Stimulated activated CD4-positive, alpha-beta T cell treated with anti-CD3 and anti-CD28 coated beads, Interleukin-4, amount 100 ng/mL, for 1 hour (primary cell): ENCODE measurements at regions not wholly inside any gene's neighbourhood (a gene's known extent, or its start where the extent isn't known, plus 50 kb on each side); places are given as distances from the start of the nearest gene placed in this dataset.

ENCODE experiments used
- DNase-seq: peaks from one replicate; pipeline ENCODE4 v3.0.0-alpha.2; 2020

GRCh38 chr7:98679741-98680140, 62.7 kb downstream of the NPTX2 start:
- no peak for DNase-seq

- DNase-seq, result no peak
Observed at GRCh38 chr7:98681511-98681910, 64.4 kb downstream of the NPTX2 start.

- DNase-seq, result no peak
Observed at GRCh38 chr7:98681951-98682350, 64.9 kb downstream of the NPTX2 start.

- DNase-seq, result no peak
Observed at GRCh38 chr7:98683514-98683913, 66.4 kb downstream of the NPTX2 start.

- no peak for DNase-seq
Observed at GRCh38 chr7:98685541-98685940, 68.5 kb downstream of the NPTX2 start.

- no peak for DNase-seq
Observed at GRCh38 chr7:98686466-98687080, 69.5 kb downstream of the NPTX2 start.

- DNase-seq, result no peak
Observed at GRCh38 chr7:98687111-98687751, 70.1 kb downstream of the NPTX2 start.

- no peak for DNase-seq
Observed at GRCh38 chr7:98691619-98692018, 74.5 kb downstream of the NPTX2 start.

GRCh38 chr7:98697083-98697482, 80.0 kb downstream of the NPTX2 start:
- no peak for DNase-seq

GRCh38 chr7:98697485-98698240, 80.6 kb downstream of the NPTX2 start:
- DNase-seq, result no peak

- DNase-seq, result no peak
Observed at GRCh38 chr7:98698976-98699375, 81.9 kb downstream of the NPTX2 start.

GRCh38 chr7:98700533-98700932, 83.4 kb downstream of the NPTX2 start:
- no peak for DNase-seq

- DNase-seq, result no peak
Observed at GRCh38 chr7:98701372-98701771, 84.3 kb downstream of the NPTX2 start.

- DNase-seq, result no peak
Observed at GRCh38 chr7:98702021-98702420, 84.9 kb downstream of the NPTX2 start.

- no peak for DNase-seq
Observed at GRCh38 chr7:98703916-98704315, 86.8 kb downstream of the NPTX2 start.

GRCh38 chr7:98705626-98706025, 88.5 kb downstream of the NPTX2 start:
- no peak for DNase-seq

GRCh38 chr7:98707076-98707475, 90.0 kb downstream of the NPTX2 start:
- DNase-seq, result no peak

GRCh38 chr7:98711945-98712344, 94.9 kb downstream of the NPTX2 start:
- no peak for DNase-seq

- DNase-seq, result no peak
Observed at GRCh38 chr7:98713165-98713810, 96.2 kb downstream of the NPTX2 start.

GRCh38 chr7:98719396-98719795, 102.3 kb downstream of the NPTX2 start:
- DNase-seq, result no peak

- DNase-seq, result no peak
Observed at GRCh38 chr7:98722402-98722801, 105.3 kb downstream of the NPTX2 start.

- DNase-seq, result no peak
Observed at GRCh38 chr7:98724591-98724990, 107.5 kb downstream of the NPTX2 start.

GRCh38 chr7:98727146-98727709, 110.1 kb downstream of the NPTX2 start:
- DNase-seq, result no peak
